SK-N-SH (cell line): ENCODE measurements at regions not wholly inside any gene's neighbourhood (a gene's known extent, or its start where the extent isn't known, plus 50 kb on each side); places are given as distances from the start of the nearest gene placed in this dataset.

Source experiments
- TF ChIP-seq, protein P1 (sequence below): fragments of 200-600 bp; sonication (generic); IDR thresholded peaks from 2 replicates; pipeline ENCODE4 v1.6.1; 2017; ENCODE audit warnings: antibody characterized with exemption, mild to moderate bottlenecking, moderate library complexity
- TF ChIP-seq, protein P2 (sequence below): IDR thresholded peaks from 2 replicates; pipeline ENCODE4 v1.6.1; 2012; ENCODE audit warnings: mild to moderate bottlenecking, low read depth, low read length, moderate library complexity

DNA sequence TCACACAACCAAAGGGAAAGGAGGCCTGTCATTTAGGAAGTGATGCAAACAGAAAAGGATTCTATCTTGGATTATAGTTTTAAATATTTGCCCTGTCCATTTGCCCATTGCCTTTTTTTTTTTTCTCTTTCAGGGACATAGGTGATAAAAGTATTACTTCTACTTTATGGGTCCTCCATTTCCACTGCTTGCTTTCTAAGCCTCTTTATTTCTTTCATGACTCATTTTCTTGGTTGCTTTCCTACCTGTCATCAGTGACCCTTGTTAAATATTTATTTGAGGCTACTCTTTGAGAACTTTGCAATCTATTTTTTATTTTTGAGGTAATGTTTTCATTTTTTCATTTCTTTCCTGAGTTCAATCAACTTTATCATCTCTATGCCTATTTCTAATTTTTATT, 522.9 kb upstream of the ARRDC3 start:
- TF ChIP-seq, protein P1, sequence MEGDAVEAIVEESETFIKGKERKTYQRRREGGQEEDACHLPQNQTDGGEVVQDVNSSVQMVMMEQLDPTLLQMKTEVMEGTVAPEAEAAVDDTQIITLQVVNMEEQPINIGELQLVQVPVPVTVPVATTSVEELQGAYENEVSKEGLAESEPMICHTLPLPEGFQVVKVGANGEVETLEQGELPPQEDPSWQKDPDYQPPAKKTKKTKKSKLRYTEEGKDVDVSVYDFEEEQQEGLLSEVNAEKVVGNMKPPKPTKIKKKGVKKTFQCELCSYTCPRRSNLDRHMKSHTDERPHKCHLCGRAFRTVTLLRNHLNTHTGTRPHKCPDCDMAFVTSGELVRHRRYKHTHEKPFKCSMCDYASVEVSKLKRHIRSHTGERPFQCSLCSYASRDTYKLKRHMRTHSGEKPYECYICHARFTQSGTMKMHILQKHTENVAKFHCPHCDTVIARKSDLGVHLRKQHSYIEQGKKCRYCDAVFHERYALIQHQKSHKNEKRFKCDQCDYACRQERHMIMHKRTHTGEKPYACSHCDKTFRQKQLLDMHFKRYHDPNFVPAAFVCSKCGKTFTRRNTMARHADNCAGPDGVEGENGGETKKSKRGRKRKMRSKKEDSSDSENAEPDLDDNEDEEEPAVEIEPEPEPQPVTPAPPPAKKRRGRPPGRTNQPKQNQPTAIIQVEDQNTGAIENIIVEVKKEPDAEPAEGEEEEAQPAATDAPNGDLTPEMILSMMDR, result no peak
- TF ChIP-seq, protein P2, sequence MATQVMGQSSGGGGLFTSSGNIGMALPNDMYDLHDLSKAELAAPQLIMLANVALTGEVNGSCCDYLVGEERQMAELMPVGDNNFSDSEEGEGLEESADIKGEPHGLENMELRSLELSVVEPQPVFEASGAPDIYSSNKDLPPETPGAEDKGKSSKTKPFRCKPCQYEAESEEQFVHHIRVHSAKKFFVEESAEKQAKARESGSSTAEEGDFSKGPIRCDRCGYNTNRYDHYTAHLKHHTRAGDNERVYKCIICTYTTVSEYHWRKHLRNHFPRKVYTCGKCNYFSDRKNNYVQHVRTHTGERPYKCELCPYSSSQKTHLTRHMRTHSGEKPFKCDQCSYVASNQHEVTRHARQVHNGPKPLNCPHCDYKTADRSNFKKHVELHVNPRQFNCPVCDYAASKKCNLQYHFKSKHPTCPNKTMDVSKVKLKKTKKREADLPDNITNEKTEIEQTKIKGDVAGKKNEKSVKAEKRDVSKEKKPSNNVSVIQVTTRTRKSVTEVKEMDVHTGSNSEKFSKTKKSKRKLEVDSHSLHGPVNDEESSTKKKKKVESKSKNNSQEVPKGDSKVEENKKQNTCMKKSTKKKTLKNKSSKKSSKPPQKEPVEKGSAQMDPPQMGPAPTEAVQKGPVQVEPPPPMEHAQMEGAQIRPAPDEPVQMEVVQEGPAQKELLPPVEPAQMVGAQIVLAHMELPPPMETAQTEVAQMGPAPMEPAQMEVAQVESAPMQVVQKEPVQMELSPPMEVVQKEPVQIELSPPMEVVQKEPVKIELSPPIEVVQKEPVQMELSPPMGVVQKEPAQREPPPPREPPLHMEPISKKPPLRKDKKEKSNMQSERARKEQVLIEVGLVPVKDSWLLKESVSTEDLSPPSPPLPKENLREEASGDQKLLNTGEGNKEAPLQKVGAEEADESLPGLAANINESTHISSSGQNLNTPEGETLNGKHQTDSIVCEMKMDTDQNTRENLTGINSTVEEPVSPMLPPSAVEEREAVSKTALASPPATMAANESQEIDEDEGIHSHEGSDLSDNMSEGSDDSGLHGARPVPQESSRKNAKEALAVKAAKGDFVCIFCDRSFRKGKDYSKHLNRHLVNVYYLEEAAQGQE, result no peak
